Hindlimb muscle (tissue), 1 donor: ENCODE measurements at regions not wholly inside any gene's neighbourhood (a gene's known extent, or its start where the extent isn't known, plus 50 kb on each side); places are given as distances from the start of the nearest gene placed in this dataset.
"Not testable (repeated sequence)": the region's sequence is repeated elsewhere in the genome, so short reads cannot be mapped to it uniquely, and the experiment has no call there.

Experiments used
- DNase-seq: peaks from one replicate; pipeline ENCODE4 v3.0.0-alpha.2; 2013

DNA sequence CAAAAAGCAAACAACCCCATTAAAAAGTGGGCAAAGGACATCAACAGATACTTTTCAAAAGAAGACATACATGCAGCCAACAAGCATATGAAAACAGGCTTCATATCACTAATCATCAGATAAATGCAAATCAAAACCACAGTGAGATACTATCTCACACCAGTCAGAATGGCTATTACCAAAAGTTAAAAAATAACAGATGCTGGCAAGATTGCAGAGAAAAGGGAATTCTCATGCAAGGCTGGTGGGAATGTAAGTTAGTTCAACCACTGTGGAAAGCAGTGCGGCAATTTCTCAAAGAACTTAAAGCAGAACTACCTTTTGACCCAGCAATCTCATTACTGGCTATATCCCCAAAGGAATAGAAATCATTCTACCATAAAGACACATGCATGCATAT is 260.8 kb downstream of the C11orf87 start:
- not testable (repeated sequence) for DNase-seq

DNA sequence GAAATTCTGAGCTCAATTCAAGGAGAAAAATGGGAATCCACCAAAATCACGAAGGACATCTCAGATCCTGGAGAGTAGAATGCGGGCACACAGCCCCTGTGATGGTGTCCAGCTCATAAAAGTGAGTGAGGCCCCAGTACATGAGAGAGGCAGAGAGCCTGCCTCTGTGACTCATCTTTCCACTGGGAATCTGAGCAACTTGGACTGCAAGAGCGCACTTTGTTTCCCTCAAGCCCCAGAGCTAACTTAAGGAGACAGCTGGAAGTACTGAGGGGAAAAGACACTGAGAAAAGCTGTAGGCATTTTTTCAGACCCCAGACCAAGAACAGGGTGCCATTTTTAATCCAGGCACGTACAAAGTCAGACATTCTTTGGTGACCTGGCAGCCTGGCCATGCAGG is 273.7 kb downstream of the C11orf87 start:
- DNase-seq, result no peak

DNA sequence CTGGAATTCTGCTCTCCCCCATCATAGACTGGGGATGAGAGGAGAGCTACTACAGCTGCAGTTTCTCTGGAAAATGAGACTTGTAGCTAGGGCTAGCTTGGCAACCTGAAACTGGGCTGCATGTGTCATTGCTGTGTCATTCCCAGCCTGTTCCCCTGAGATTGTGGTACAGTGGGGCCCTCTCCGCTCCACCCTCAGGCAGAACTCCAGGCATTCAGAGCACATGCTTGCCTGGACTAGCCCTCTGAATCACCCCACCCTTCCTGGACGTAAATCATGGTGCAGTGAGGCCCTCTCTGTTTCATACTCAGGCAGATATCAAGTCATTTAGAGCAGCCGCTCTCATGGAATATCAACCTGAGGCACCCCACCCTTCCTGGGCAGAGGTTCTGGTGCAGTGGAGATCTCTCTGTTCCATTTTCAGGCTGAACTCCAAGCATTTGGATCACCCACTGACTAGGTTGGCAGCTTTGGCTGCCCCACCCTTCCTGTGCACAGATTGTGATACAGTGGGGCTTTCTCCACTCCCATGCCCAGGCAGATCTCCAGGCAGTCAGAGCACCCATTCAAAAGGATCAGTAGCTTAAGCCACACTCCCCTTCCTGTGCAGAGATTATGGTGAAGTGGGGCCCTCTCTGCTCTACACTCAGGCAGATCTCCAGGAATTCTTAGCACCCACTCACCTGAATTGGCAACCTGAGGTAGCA is 274.4 kb downstream of the C11orf87 start:
- DNase-seq, result no peak

DNA sequence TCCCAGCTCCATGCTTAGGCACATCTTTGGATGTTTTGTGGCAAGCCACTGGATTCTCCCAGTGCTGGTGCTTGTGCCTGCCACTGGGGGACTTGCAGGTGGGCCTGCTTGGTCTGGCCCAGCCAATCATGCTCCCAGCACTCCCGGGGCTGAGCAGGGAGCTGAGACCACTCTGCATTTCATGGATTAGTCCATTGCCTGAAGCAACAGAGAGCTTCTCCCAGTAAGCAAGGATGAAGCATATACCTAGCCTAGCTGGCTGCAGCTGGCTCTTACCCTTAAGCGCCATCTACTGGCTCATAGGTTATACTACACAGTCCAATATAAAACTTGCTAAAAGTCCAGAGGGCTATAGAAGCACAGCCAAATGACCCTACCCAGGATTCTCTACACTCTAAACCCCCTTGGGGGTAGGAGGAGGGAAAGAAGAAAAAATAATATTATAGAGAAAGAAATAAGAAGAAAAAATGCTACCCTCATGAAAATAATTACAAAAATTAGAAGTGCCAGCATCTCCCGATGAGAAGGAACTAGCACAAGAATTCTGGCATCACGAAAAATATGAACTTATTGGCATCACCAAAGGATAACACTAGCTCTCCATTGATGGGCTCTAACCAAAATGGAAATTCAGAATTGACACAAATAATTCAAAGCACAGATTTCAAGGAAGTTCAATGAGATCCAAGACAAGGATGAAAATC is 275.3 kb downstream of the C11orf87 start:
- DNase-seq, result no peak

GRCh38 chr11:109698237-109698636 is 276.2 kb downstream of the C11orf87 start:
- DNase-seq, result no peak

DNA sequence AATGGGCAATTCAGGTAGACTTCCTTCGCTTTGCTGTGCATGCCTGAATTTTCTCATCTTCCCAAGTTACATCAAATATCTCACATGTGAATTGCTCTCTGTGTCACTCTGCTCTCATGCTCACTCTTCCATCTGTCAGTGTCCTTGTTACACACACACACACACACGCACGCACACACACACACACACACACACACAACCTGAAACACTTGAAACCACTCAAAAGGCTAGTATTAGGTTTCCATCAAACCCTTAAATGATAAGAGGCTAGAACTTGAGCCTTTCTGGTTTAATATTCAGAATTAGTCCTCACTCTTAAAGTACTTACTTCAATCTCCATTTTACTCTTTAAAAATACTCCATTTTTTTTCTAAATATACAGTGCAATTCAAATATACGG is 282.4 kb downstream of the C11orf87 start:
- no peak for DNase-seq

DNA sequence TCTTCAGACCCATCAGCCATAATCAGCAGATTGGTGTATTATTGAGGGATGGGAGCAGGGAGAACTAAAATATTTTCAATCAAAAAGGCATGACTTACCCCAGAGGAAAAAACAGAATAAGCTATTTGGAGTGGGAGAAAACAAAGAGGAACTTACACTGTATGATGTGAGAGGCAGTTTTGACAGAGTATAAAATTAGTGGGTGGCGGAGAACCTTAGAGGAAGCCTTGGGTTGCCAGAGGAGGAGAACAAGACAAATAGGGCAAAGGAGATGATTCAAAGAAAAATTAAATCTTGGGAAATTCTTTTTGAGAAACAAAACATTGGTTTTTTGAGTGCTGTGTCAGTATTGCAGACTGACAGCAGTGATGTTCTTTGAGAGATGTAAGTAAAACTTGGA is 285.0 kb downstream of the C11orf87 start:
- no peak for DNase-seq

DNA sequence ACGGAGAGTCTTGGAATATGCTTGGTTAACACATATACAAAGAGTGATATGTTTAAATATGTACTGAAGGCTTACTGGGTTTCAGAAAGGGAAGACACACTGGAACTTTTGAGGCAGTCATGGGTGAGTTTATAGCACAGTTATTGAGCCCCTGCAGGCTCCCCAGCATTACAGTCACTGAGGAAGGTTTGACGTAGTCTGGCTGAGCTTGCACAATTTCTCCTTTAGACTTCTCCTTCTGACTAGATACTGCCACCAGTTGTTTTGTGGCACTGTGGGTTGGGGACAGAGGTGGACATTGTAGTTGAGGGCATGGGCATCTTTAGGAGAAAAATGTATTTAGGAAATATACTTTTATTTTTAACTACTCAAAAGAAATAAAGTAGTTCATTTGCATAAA is 285.4 kb downstream of the C11orf87 start:
- DNase-seq, result no peak

GRCh38 chr11:109708184-109708583 is 286.2 kb downstream of the C11orf87 start:
- no peak for DNase-seq

DNA sequence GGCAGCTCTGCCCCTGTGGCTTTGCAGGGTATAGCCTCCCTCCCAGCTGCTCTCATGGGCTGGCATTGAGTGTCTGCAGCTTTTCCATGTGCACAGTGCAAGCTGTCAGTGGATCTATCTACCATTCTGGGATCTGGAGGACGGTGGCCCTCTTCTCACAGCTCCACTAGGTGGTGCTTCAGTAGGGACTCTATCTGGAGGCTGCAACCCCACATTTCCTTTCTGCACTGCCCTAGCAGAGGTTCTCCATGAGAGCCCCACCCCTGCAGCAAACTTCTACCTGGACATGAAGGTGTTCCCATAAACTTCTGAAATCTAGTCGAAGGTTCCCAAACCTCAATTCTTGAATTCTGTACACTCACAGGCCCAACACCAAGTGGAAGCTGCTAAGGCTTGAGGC is 292.5 kb downstream of the C11orf87 start:
- not testable (repeated sequence) for DNase-seq

DNA sequence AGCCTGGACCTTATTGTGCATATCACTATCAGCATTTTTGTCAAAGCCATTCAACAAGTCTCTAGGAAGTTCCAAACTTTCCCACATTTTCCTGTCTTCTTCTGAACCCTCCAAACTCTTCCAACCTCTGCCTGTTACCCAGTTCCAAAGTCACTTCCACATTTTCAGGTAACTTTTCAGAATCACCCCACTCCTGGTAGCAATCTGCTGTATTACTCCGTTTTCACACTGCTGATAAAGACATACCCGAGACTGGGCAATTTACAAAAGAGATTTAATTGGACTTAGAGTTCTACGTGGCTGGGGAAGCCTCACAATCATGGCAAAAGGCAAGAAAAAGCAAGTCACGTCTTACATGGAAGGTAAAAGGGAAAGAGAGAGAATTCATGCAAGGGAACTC is 293.4 kb downstream of the C11orf87 start:
- DNase-seq, result not testable (repeated sequence)

GRCh38 chr11:109726061-109726460 is 304.1 kb downstream of the C11orf87 start:
- DNase-seq, result no peak

DNA sequence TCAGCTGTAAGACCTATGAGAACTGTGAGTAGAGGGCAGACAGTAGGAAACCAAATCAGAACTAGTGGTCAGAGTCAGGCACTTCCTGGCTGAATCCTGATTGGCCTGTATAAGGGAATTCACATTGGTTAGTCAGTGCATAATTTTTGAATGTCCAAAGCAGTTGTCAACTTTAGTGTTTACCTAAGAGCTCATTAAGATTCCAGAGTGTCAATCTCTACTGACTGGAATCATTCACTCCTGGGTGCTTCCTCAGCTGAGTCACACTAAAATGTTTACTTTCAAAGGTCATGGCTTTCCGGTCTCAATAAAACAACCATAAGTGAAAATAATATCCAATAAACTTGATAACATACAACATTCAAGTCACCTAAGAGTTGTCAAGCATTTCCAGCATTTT is 306.1 kb downstream of the C11orf87 start:
- no peak for DNase-seq

GRCh38 chr11:109729761-109730160 is 307.8 kb downstream of the C11orf87 start:
- no peak for DNase-seq

- DNase-seq, result no peak
Measured at GRCh38 chr11:109730669-109731068, 308.7 kb downstream of the C11orf87 start.

- no peak for DNase-seq
Measured at GRCh38 chr11:109731451-109731850, 309.5 kb downstream of the C11orf87 start.

DNA sequence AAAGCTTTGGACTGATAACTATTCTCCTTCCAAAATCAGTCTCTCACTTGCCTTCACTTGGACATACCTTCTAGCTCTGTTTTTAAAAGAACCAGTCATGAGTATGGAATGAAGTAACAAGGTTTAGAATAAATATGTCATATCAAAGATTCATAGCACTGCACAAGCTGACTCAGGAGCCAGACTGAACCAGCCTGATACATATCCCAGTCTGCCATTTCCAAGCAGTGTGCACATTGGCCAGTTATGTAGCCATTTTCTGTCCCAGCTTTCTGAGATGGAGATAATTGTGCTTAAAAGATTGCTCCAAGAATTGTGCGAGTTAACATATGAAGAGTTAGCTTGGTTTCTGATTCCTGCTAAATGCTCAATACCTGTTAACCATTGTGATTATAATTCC is 311.3 kb downstream of the C11orf87 start:
- no peak for DNase-seq

GRCh38 chr11:109734566-109734965 is 312.6 kb downstream of the C11orf87 start:
- DNase-seq, result peak; percentile 19

DNA sequence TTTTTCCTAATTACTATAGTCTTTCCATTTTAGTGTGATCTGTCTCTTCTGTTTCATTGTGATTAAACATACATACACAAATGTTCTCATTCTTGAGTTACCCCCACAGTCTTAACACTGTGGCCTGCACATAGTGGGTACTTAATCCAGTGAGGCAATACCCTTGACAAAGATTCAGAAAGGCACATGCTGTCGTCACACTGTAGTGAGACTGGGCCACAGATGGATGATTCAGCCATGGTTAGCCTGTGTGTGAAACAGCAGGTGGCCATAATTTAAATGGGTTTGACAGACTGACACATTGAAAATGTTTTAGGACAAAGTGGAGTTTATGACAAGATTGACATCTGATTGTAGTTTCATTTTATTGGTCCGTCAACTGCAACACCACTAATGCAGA is 313.1 kb downstream of the C11orf87 start:
- DNase-seq, result no peak

DNA sequence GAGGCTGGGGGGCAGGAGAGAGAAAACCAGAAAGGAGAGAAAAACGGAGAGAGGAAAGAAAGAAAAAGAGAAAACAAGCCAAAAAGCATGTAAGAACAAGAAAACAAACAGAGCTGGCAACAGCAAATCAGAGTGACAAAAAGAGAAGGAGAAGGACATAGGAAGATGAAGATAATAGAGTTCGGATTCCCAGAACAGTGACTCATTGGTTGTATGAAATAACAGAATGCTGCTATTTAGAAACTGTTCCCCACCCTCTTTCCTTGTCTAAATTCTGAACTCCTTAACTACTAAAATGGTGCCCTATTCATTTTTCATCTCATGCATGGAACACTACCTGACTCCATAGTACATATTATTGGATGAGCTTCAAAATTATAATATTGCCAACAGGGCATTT is 317.4 kb downstream of the C11orf87 start:
- DNase-seq, result no peak

DNA sequence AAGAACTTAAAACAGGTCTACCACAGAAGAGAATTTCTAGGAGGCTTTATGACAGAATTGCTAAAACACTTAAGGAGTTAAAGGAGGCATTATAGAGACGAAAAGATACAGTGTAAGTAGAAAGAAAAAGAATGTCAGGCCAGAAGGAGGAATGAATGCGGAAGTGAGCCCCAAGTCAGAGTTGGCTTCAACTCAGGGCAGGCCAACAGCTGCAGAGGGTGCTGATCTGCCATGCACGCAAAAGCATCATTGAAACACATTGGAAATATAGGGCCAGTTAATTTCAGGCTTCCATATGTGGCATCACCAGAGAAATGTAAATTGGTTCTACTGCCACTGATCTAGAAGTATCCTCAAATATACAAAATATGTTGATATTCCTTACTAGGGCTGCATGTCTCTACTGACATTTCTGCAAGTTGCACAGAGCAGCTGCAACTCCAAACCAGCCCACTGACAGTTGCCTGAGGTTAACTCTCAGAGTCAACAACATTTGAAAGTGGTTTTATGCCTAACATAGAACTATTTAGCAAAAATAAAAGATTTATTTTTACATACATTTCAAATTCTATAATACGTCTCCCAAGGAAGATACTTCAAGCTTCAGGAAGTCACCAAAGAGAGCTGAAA is 324.1 kb downstream of the C11orf87 start:
- DNase-seq, result no peak

DNA sequence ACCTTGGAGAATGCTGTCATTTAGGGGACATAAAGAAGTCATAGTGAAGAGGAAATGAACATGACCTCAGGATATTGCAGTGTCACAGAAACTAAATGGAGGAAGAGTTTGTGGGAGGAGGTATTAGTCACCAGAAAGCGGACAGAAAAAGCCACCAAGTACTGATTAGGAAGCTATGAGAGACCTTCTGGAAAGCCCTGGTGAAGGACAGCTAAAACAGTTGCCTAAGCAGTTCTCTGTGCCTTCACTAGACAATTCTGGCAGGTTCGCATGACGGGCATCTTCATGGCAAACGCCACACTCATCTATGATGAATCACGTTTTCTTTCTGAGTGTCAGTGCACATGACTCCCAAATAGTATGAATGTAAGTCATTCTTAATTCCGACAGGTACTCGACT is 325.8 kb downstream of the C11orf87 start:
- no peak for DNase-seq

DNA sequence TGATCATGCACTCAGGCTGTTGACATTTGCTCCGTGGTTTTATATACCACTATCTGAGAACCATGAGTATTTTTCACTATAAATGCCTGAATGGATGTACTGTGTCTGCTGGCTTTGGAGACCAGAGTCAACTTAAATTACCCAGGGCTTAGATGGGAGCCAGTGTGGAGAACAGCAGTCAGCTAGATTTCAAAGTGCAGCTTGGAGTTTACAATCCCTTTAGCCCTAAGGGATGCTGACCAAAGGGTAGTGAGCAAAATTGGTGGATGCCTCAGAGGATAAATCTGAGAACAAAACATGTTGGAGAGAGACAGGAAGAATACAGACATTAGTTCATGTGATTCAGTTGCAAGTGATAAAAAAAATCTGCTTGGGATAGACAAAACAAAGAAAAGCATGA is 327.5 kb downstream of the C11orf87 start:
- DNase-seq, result no peak

GRCh38 chr11:109750964-109751363 is 329.0 kb downstream of the C11orf87 start:
- DNase-seq, result no peak
